Sigmoid colon (tissue), 6 donors: ENCODE measurements at regions not wholly inside any gene's neighbourhood (a gene's known extent, or its start where the extent isn't known, plus 50 kb on each side); places are given as distances from the start of the nearest gene placed in this dataset.

Experiments used
- DNase-seq: peaks from one replicate; pipeline ENCODE4 v3.0.0-alpha.2; 2019
- H3K27ac ChIP-seq, 4 donors: fragments of 200-600 bp; sonication (generic); one replicate each; pipeline ENCODE4 v1.5.1; 2016 to 2019; ENCODE audit warnings: mild to moderate bottlenecking in 1 of 4
- H3K27me3 ChIP-seq, 3 donors: fragments of 200-600 bp; sonication (generic); one replicate each; pipeline ENCODE4 v1.5.1; 2019; ENCODE audit warnings: mild to moderate bottlenecking in 1 of 3
- H3K36me3 ChIP-seq, 4 donors: fragments of 200-600 bp; sonication (generic); one replicate each; pipeline ENCODE4 v1.5.1; 2016 to 2019
- H3K4me1 ChIP-seq, 4 donors: fragments of 200-600 bp; sonication (generic); one replicate each; pipeline ENCODE4 v1.5.1; 2017 to 2019
- H3K4me3 ChIP-seq, 4 donors: fragments of 200-600 bp; sonication (generic); one replicate each; pipeline ENCODE4 v1.5.1; 2017 to 2019; ENCODE audit warnings: mild to moderate bottlenecking in 2 of 4, moderate library complexity in 1 of 4
- H3K9me3 ChIP-seq, 4 donors: fragments of 200-600 bp in 3 of 4; sonication (generic) in 3 of 4; one replicate each; pipeline versions ENCODE4 v1.5.1 to v1.6.1; 2013 to 2019
- CTCF ChIP-seq, 4 experiments: fragments of 450-650 bp in 3 of 4; fragments of 200-600 bp in 1 of 4; IDR thresholded peaks; one replicate each; pipeline ENCODE4 v1.5.1; 2016 to 2019; ENCODE audit warnings: antibody characterized with exemption in 4 of 4, mild to moderate bottlenecking in 3 of 4, moderate library complexity in 2 of 4
- EP300 ChIP-seq, 4 donors: sonication (generic); formaldehyde crosslinking; IDR thresholded peaks; one replicate each; pipeline ENCODE4 v1.6.1; 2017; ENCODE audit warnings: antibody characterized with exemption in 4 of 4
- POLR2A ChIP-seq, 2 donors: fragments of 450-650 bp; IDR thresholded peaks; one replicate each; pipeline ENCODE4 v1.6.1; 2016; ENCODE audit warnings: antibody characterized with exemption in 2 of 2, mild to moderate bottlenecking in 2 of 2, moderate library complexity in 2 of 2
- POLR2AphosphoS5 ChIP-seq, 4 donors: sonication (generic); formaldehyde crosslinking; IDR thresholded peaks; one replicate each; pipeline ENCODE4 v1.6.1; 2017; ENCODE audit warnings: antibody characterized with exemption in 4 of 4
- WGBS, 2 donors: extraction: QIAGEN DNeasy Blood & Tissue Kit; methylation state at CpG; one replicate each; pipeline ENCODE4 v1.1.7; 2013; 5-methylcytosine and 5-hydroxymethylcytosine counted together
- intact Hi-C: fragments of 100-400 bp; cut with DNase I; formaldehyde crosslinking; loops from one replicate; pipeline ENCODE4 v1.15.1; 2023
- donor health status: healthy with polysubstance abuse.
- donor health status: healthy.

GRCh38 chr2:173831312-173832229, 133.6 kb downstream of the SP3 start:
- WGBS, 2 donors: 85 to 90% methylated on average over 11 of the region's 11 CpGs
- no peaks in the 10 kb centered on the region for H3K27me3 ChIP-seq
- no peaks in the 10 kb centered on the region for H3K36me3 ChIP-seq
- no peaks in the 10 kb centered on the region for H3K9me3 ChIP-seq
- no peak overlapping the region for H3K4me3 ChIP-seq
- peak overlapping the region in 3 of 4 donors; percentile 24 to 34 (median 33) for H3K27ac ChIP-seq
- TF ChIP-seq EP300 (IDR thresholded peaks at IDR 0.05) (no peak), POLR2AphosphoS5 (IDR thresholded peaks at IDR 0.05) (peak; percentile 68 to 72 (median 70)), CTCF (IDR thresholded peaks at IDR 0.05) (no peak)
- DNase-seq: peak; percentile 88
- H3K4me1 ChIP-seq: peaks cover 0 to 8% (median 0%) of the 10 kb centered on the region in 4 donors
- intact Hi-C loops: no loop called here

GRCh38 chr2:173834141-173834540, 131.0 kb downstream of the SP3 start:
- no peak for DNase-seq
- no peaks in the 10 kb centered on the region for H3K27me3 ChIP-seq
- H3K36me3 ChIP-seq: no peaks in the 10 kb centered on the region
- TF ChIP-seq POLR2AphosphoS5 (IDR thresholded peaks at IDR 0.05) (no peak), CTCF (IDR thresholded peaks at IDR 0.05) (no peak), EP300 (IDR thresholded peaks at IDR 0.05) (no peak), POLR2A (IDR thresholded peaks at IDR 0.05) (no peak)
- no peak overlapping the region for H3K27ac ChIP-seq
- H3K4me3 ChIP-seq: no peak overlapping the region
- H3K9me3 ChIP-seq: no peaks in the 10 kb centered on the region
- WGBS, 2 donors: 86 to 91% methylated on average over 2 of the region's 2 CpGs
- peaks cover 0 to 8% (median 0%) of the 10 kb centered on the region in 4 donors for H3K4me1 ChIP-seq
- intact Hi-C loops: no loop called here

GRCh38 chr2:173835726-173836125, 129.4 kb downstream of the SP3 start:
- DNase-seq: no peak
- intact Hi-C loops: no loop called here
- TF ChIP-seq CTCF (IDR thresholded peaks at IDR 0.05) (no peak), POLR2A (IDR thresholded peaks at IDR 0.05) (no peak), EP300 (IDR thresholded peaks at IDR 0.05) (no peak), POLR2AphosphoS5 (IDR thresholded peaks at IDR 0.05) (no peak)
- Histone ChIP-seq H3K4me3 (no peak overlapping the region), H3K9me3 (no peaks in the 10 kb centered on the region), H3K36me3 (no peaks in the 10 kb centered on the region), H3K27ac (no peak overlapping the region), H3K4me1 (peaks cover 0 to 4% (median 0%) of the 10 kb centered on the region in 4 donors), H3K27me3 (no peaks in the 10 kb centered on the region)
- 91 to 92% methylated on average over 2 of the region's 2 CpGs for WGBS, 2 donors

- DNase-seq: no peak
- Histone ChIP-seq H3K27me3 (no peaks in the 10 kb centered on the region), H3K4me3 (no peak overlapping the region), H3K27ac (no peak overlapping the region), H3K4me1 (no peaks in the 10 kb centered on the region), H3K9me3 (no peaks in the 10 kb centered on the region), H3K36me3 (no peaks in the 10 kb centered on the region)
- intact Hi-C loops: no loop called here
- TF ChIP-seq CTCF (IDR thresholded peaks at IDR 0.05) (no peak), POLR2AphosphoS5 (IDR thresholded peaks at IDR 0.05) (no peak), POLR2A (IDR thresholded peaks at IDR 0.05) (no peak)
These were observed 124.1 kb downstream of the SP3 start for GRCh38 chr2:173841110-173841509.
